Endothelial cell of umbilical vein (primary cell): ENCODE measurements at regions not wholly inside any gene's neighbourhood (a gene's known extent, or its start where the extent isn't known, plus 50 kb on each side); places are given as distances from the start of the nearest gene placed in this dataset.

Source experiments
- CTCF ChIP-seq, 2 donors: IDR thresholded peaks; 1 replicate in 1 of 2; 2 replicates in 1 of 2; pipeline ENCODE4 v1.5.1; 2011; ENCODE audit warnings: low read length in 2 of 2, mild to moderate bottlenecking in 2 of 2, moderate library complexity in 2 of 2, control low read depth in 1 of 2, inconsistent platforms in 1 of 2, low read depth in 1 of 2; ENCODE audit not compliant: insufficient read depth in 1 of 2; ENCODE audit errors: extremely low read depth in 1 of 2
- EZH2 ChIP-seq: IDR thresholded peaks from 2 replicates; pipeline ENCODE4 v1.6.1; 2012; ENCODE audit warnings: borderline replicate concordance, low read depth, mild to moderate bottlenecking, moderate library complexity, low read length, inconsistent platforms; ENCODE audit not compliant: severe bottlenecking
- GATA2 ChIP-seq: IDR thresholded peaks from 2 replicates; pipeline ENCODE4 v1.7.0; 2011; ENCODE audit warnings: low read depth, mild to moderate bottlenecking, moderate library complexity, mixed read lengths, low read length; ENCODE audit not compliant: insufficient read length, insufficient read depth
- JUN ChIP-seq: IDR thresholded peaks from 2 replicates; pipeline ENCODE4 v1.6.1; 2011; ENCODE audit warnings: borderline replicate concordance, low read depth; ENCODE audit not compliant: insufficient read length, insufficient read depth
- MAX ChIP-seq: IDR thresholded peaks from 2 replicates; pipeline ENCODE4 v1.6.1; 2011; ENCODE audit not compliant: insufficient read depth, insufficient read length
- POLR2A ChIP-seq: IDR thresholded peaks from 2 replicates; pipeline ENCODE4 v1.6.1; 2012; ENCODE audit warnings: low read depth, mild to moderate bottlenecking, control low read depth, low read length
- POLR2AphosphoS5 ChIP-seq: IDR thresholded peaks from 2 replicates; pipeline ENCODE4 v1.6.1; 2012; ENCODE audit warnings: low read depth, mild to moderate bottlenecking, control low read depth, low read length, moderate library complexity; ENCODE audit not compliant: insufficient read depth

GRCh38 chrX:117094149-117094548 lies 631.4 kb upstream of the CT83 start:
- TF ChIP-seq POLR2AphosphoS5 (no peak), POLR2A (no peak), EZH2 (no peak), CTCF (IDR thresholded peaks at IDR 0.05; ENCODE audit: extremely low read depth in 1 of 2, insufficient read depth in 1 of 2, low read depth in 1 of 2, low read length in 2 of 2) (no peak), JUN (no peak), MAX (no peak), GATA2 (no peak)
